ENCODE measurements at regions not wholly inside any gene's neighbourhood (a gene's known extent, or its start where the extent isn't known, plus 50 kb on each side); places are given as distances from the start of the nearest gene placed in this dataset.

- TF ChIP-seq, protein P1, sequence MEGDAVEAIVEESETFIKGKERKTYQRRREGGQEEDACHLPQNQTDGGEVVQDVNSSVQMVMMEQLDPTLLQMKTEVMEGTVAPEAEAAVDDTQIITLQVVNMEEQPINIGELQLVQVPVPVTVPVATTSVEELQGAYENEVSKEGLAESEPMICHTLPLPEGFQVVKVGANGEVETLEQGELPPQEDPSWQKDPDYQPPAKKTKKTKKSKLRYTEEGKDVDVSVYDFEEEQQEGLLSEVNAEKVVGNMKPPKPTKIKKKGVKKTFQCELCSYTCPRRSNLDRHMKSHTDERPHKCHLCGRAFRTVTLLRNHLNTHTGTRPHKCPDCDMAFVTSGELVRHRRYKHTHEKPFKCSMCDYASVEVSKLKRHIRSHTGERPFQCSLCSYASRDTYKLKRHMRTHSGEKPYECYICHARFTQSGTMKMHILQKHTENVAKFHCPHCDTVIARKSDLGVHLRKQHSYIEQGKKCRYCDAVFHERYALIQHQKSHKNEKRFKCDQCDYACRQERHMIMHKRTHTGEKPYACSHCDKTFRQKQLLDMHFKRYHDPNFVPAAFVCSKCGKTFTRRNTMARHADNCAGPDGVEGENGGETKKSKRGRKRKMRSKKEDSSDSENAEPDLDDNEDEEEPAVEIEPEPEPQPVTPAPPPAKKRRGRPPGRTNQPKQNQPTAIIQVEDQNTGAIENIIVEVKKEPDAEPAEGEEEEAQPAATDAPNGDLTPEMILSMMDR (IDR thresholded peaks at IDR 0.05) = no peak
- TF ChIP-seq POLR2A (IDR thresholded peaks at IDR 0.05) (no peak), EP300 (IDR thresholded peaks at IDR 0.05) (no peak)
These were observed 618.7 kb downstream of the EDEM1 start for GRCh38 chr3:5806192-5806591.
